ENCODE measurements at regions not wholly inside any gene's neighbourhood (a gene's known extent, or its start where the extent isn't known, plus 50 kb on each side); places are given as distances from the start of the nearest gene placed in this dataset.

- no peak for TF ChIP-seq CTCF (conservative IDR thresholded peaks at IDR 0.05)
- H3K27me3 Mint-ChIP-seq (ENCODE audit: low read depth) = no peaks in the 10 kb centered on the region
- no peak overlapping the region for H3K27ac Mint-ChIP-seq (ENCODE audit: unreplicated experiment)
- DNase-seq (ENCODE audit: low read depth, low spot score) = no peak
- no peaks in the 10 kb centered on the region for H3K36me3 Mint-ChIP-seq (ENCODE audit: low read depth)
- H3K9me3 Mint-ChIP-seq = no peaks in the 10 kb centered on the region
- H3K4me3 Mint-ChIP-seq = no peak overlapping the region
- peaks cover 10% of the 10 kb centered on the region for H3K4me1 Mint-ChIP-seq
These were observed 173.6 kb upstream of the PFN2 start for GRCh38 chr3:150144191-150144708.

- H3K4me1 Mint-ChIP-seq = peaks cover 10% of the 10 kb centered on the region
- no peak for DNase-seq (ENCODE audit: low read depth, low spot score)
- H3K36me3 Mint-ChIP-seq (ENCODE audit: low read depth) = no peaks in the 10 kb centered on the region
- no peaks in the 10 kb centered on the region for H3K9me3 Mint-ChIP-seq
- H3K27me3 Mint-ChIP-seq (ENCODE audit: low read depth) = no peaks in the 10 kb centered on the region
- TF ChIP-seq CTCF (conservative IDR thresholded peaks at IDR 0.05) = no peak
- no peak overlapping the region for H3K4me3 Mint-ChIP-seq
- no peak overlapping the region for H3K27ac Mint-ChIP-seq (ENCODE audit: unreplicated experiment)
These were observed 172.2 kb upstream of the PFN2 start for GRCh38 chr3:150142936-150143335.

GRCh38 chr3:150141790-150142326 lies 171.2 kb upstream of the PFN2 start:
- Mint-ChIP-seq H3K9me3 (no peaks in the 10 kb centered on the region), H3K27ac (ENCODE audit: unreplicated experiment) (no peak overlapping the region), H3K27me3 (ENCODE audit: low read depth) (no peaks in the 10 kb centered on the region), H3K4me3 (no peak overlapping the region), H3K4me1 (peaks cover under 1% of the 10 kb centered on the region), H3K36me3 (ENCODE audit: low read depth) (no peaks in the 10 kb centered on the region)
- no peak for TF ChIP-seq CTCF (conservative IDR thresholded peaks at IDR 0.05)
- DNase-seq (ENCODE audit: low read depth, low spot score) = no peak

- no peak overlapping the region for H3K4me3 Mint-ChIP-seq
- no peak for DNase-seq (ENCODE audit: low read depth, low spot score)
- no peak for TF ChIP-seq CTCF (conservative IDR thresholded peaks at IDR 0.05)
- no peaks in the 10 kb centered on the region for H3K9me3 Mint-ChIP-seq
- no peak overlapping the region for H3K27ac Mint-ChIP-seq (ENCODE audit: unreplicated experiment)
- H3K4me1 Mint-ChIP-seq = no peaks in the 10 kb centered on the region
- H3K36me3 Mint-ChIP-seq (ENCODE audit: low read depth) = no peaks in the 10 kb centered on the region
- no peaks in the 10 kb centered on the region for H3K27me3 Mint-ChIP-seq (ENCODE audit: low read depth)
These were observed 170.1 kb upstream of the PFN2 start for GRCh38 chr3:150140614-150141321.

- no peaks in the 10 kb centered on the region for H3K27me3 Mint-ChIP-seq (ENCODE audit: low read depth)
- no peak overlapping the region for H3K4me3 Mint-ChIP-seq
- no peak for TF ChIP-seq CTCF (conservative IDR thresholded peaks at IDR 0.05)
- no peak for DNase-seq (ENCODE audit: low read depth, low spot score)
- H3K36me3 Mint-ChIP-seq (ENCODE audit: low read depth) = no peaks in the 10 kb centered on the region
- H3K9me3 Mint-ChIP-seq = no peaks in the 10 kb centered on the region
- H3K4me1 Mint-ChIP-seq = no peaks in the 10 kb centered on the region
- H3K27ac Mint-ChIP-seq (ENCODE audit: unreplicated experiment) = no peak overlapping the region
These were observed 168.1 kb upstream of the PFN2 start for GRCh38 chr3:150138824-150139223.

Data from neural crest cell (in vitro differentiated cells).